ENCODE measurements at regions not wholly inside any gene's neighbourhood (a gene's known extent, or its start where the extent isn't known, plus 50 kb on each side); places are given as distances from the start of the nearest gene placed in this dataset.

DNA sequence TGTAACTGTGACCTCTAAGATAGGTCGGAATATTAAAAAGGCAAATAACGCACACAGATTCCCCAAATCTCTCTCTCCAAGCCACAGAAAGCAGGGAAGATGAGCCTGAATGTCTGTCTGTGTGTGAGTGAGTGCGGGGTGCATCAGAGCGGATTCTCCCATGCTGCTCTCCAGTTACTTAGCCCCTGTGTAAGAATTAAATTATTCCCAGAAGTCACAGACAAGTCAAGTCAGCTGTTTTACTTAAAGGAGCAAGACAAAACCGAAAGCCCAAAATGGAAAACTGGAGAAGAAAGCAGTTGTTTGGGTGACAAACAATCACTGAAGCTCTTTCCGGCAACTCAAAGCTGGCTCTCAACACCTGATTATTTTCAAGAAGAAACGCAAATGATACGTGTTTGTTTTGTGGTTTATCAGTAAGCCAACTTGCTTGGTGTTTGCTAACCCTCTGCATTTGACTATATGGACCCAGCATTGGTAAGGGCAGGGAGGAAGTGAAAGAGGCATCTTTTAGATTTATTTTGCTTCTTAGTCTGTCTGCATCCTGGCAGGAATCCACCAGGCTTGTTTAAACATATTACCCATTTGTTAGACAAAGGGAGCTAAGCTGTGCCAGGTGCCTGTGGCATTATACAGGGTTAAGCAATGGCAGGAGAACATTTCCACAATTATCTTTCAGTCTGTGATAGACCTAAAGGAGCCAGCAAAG is 121.5 kb upstream of the CREB1 start:
- no peaks in the 10 kb centered on the region for H3K27me3 ChIP-seq
- intact Hi-C loops (cut with DNase I; ENCODE audit: low total_unique reads) = no loop called here
- no peak for DNase-seq
- H3K36me3 ChIP-seq = no peaks in the 10 kb centered on the region
- no peak for TF ChIP-seq POLR2A (IDR thresholded peaks at IDR 0.05)
- TF ChIP-seq, protein P1, sequence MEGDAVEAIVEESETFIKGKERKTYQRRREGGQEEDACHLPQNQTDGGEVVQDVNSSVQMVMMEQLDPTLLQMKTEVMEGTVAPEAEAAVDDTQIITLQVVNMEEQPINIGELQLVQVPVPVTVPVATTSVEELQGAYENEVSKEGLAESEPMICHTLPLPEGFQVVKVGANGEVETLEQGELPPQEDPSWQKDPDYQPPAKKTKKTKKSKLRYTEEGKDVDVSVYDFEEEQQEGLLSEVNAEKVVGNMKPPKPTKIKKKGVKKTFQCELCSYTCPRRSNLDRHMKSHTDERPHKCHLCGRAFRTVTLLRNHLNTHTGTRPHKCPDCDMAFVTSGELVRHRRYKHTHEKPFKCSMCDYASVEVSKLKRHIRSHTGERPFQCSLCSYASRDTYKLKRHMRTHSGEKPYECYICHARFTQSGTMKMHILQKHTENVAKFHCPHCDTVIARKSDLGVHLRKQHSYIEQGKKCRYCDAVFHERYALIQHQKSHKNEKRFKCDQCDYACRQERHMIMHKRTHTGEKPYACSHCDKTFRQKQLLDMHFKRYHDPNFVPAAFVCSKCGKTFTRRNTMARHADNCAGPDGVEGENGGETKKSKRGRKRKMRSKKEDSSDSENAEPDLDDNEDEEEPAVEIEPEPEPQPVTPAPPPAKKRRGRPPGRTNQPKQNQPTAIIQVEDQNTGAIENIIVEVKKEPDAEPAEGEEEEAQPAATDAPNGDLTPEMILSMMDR (IDR thresholded peaks at IDR 0.05) = no peak
- no peaks in the 10 kb centered on the region for H3K4me1 ChIP-seq
- H3K27ac ChIP-seq = no peak overlapping the region
- no peaks in the 10 kb centered on the region for H3K9me3 ChIP-seq
- no peak overlapping the region for H3K4me3 ChIP-seq

DNA sequence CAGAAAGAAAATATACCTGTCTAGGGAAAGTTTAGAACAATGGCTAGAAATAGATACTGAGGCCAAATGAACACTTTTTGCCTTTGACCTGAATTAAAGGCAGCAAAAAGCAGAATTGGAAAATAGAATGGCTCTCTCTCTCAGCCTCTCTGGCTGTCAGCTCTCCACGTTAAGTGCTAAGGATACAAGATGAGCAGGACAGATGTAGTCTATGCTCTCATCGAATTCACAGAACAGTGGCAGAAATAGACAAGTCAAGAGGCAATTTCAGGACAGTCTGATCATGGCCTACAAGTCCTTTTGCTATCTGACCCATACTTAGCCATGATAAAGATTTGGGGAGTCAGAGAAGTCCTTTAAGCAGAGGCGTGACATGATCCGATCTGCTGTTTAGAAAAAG is 120.2 kb upstream of the CREB1 start:
- Histone ChIP-seq H3K36me3 (no peaks in the 10 kb centered on the region), H3K27ac (no peak overlapping the region), H3K27me3 (no peaks in the 10 kb centered on the region), H3K4me1 (no peaks in the 10 kb centered on the region), H3K9me3 (no peaks in the 10 kb centered on the region), H3K4me3 (no peak overlapping the region)
- TF ChIP-seq, protein P1 (IDR thresholded peaks at IDR 0.05) = no peak
- no peak for TF ChIP-seq POLR2A (IDR thresholded peaks at IDR 0.05)
- DNase-seq = no peak
- intact Hi-C loops (cut with DNase I; ENCODE audit: low total_unique reads) = no loop called here

DNA sequence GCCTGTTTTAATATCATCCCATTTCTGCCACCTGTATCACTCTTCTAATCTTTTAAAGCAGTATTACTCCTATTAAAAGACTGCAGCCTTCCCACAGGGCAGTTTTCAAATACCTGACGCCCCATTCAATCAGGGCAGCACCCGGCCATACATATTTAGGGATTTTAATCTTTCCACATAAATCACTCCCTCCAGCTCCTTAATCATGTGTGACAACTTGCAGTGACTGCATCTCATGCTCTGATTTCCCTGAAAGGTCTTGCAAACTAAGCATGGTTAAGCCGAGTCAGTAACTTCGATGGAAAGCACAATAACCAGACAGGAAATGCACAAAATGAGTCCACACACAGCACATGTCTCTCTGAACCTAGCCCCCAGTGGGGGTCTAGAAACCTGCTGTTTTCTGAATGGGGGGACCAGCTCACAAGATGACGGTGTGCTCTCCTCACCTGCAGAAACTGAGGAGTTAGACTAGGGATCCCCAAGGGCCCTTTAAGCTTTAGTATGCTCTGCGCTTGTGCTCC is 116.9 kb upstream of the CREB1 start:
- H3K27ac ChIP-seq = no peak overlapping the region
- H3K27me3 ChIP-seq = no peaks in the 10 kb centered on the region
- H3K4me3 ChIP-seq = no peak overlapping the region
- no peak for DNase-seq
- intact Hi-C loops (cut with DNase I; ENCODE audit: low total_unique reads) = no loop called here
- TF ChIP-seq, protein P1 (IDR thresholded peaks at IDR 0.05) = no peak
- TF ChIP-seq POLR2A (IDR thresholded peaks at IDR 0.05) = no peak
- H3K4me1 ChIP-seq = no peaks in the 10 kb centered on the region
- H3K36me3 ChIP-seq = no peaks in the 10 kb centered on the region
- H3K9me3 ChIP-seq = no peaks in the 10 kb centered on the region

DNA sequence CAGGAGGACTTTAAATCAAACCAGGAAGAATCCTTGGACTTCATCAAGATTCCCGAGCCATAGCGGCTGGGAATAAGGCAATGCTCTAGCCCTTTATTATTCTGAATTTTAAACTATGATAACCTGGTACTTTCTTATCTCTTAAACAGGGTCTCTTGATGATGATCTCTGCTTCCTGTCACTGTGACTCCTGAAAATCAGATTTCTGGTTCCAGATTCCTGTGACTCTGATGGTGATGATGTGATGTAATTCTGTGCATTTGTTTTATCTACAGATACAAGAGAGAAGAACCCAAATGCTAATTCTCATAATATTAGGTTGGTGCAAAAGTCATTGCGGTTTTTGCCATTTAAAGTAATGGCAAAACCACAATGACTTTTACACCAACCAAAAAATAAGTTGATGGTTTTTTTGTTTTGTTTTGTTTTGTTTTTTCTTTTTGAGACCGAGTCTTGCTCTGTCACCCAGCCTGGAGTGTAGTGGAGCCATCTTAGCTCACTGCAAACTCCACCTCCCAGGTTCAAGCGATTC is 116.3 kb upstream of the CREB1 start:
- H3K27me3 ChIP-seq = no peaks in the 10 kb centered on the region
- no peak overlapping the region for H3K27ac ChIP-seq
- no peaks in the 10 kb centered on the region for H3K9me3 ChIP-seq
- no peak overlapping the region for H3K4me3 ChIP-seq
- no peak for DNase-seq
- no peak for TF ChIP-seq POLR2A (IDR thresholded peaks at IDR 0.05)
- TF ChIP-seq, protein P1 (IDR thresholded peaks at IDR 0.05) = no peak
- H3K4me1 ChIP-seq = no peaks in the 10 kb centered on the region
- intact Hi-C loops (cut with DNase I; ENCODE audit: low total_unique reads) = no loop called here
- H3K36me3 ChIP-seq = no peaks in the 10 kb centered on the region

DNA sequence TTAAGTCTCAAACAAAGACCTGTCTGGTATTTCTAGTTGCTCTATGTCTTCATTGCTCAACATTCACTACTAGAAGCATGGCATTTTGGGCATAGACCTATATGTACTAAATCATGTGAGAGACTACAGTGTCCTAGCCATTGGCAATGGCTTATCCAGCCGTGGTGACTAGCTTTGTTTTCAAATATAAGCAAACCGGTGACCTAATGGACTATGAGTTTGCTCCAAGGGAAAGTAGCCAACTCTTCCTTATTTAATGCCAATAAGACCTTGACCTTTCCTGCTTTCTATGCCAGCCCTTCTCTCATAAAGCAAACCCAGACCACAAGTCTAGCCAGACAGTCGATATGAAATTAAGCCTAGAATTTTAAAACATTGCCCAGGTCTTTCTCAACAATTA is 113.7 kb upstream of the CREB1 start:
- H3K27ac ChIP-seq = no peak overlapping the region

More for the DNA sequence above, 113.7 kb upstream of the CREB1 start:
- Histone ChIP-seq H3K27me3 (no peaks in the 10 kb centered on the region), H3K4me1 (no peaks in the 10 kb centered on the region), H3K36me3 (no peaks in the 10 kb centered on the region), H3K4me3 (no peak overlapping the region), H3K9me3 (no peaks in the 10 kb centered on the region)
- TF ChIP-seq, protein P1 (IDR thresholded peaks at IDR 0.05) = no peak
- no peak for TF ChIP-seq POLR2A (IDR thresholded peaks at IDR 0.05)
- intact Hi-C loops (cut with DNase I; ENCODE audit: low total_unique reads) = no loop called here
- no peak for DNase-seq

Measured in uterus (tissue), 3 donors.